Smooth muscle cell (in vitro differentiated cells): ENCODE measurements at regions not wholly inside any gene's neighbourhood (a gene's known extent, or its start where the extent isn't known, plus 50 kb on each side); places are given as distances from the start of the nearest gene placed in this dataset.
A peak's percentile ranks its signal among the peaks of the same experiment; 100 is the strongest.

Experiments used
- DNase-seq: peaks from one replicate; lab custom pipeline; 2025; ENCODE audit not compliant: unreplicated experiment; lab: John Stamatoyannopoulos, UW
- H2AFZ ChIP-seq: fragments of 200-600 bp; sonication (generic); 2 replicates; pipeline ENCODE4 v1.6.0; 2016; ENCODE audit warnings: antibody characterized with exemption, low read depth, mild to moderate bottlenecking
- H3F3A ChIP-seq: fragments of 200-600 bp; sonication (generic); 2 replicates; pipeline ENCODE4 v1.6.0; 2017; ENCODE audit warnings: antibody characterized with exemption, low read depth
- H3K27ac ChIP-seq: fragments of 200-600 bp; sonication (generic); 2 replicates; pipeline ENCODE4 v1.5.1; 2016; ENCODE audit warnings: low read depth, mild to moderate bottlenecking
- H3K27me3 ChIP-seq: fragments of 200-600 bp; sonication (generic); 2 replicates; pipeline ENCODE4 v1.6.1; 2016; ENCODE audit warnings: low read depth, mild to moderate bottlenecking
- H3K36me3 ChIP-seq: fragments of 200-600 bp; sonication (generic); 2 replicates; pipeline ENCODE4 v1.5.1; 2016; ENCODE audit warnings: low read depth
- H3K4me1 ChIP-seq: fragments of 200-600 bp; sonication (generic); 2 replicates; pipeline ENCODE4 v1.5.1; 2016; ENCODE audit warnings: low read depth
- H3K4me2 ChIP-seq: fragments of 200-600 bp; sonication (generic); 2 replicates; pipeline ENCODE4 v1.6.0; 2016; ENCODE audit warnings: mild to moderate bottlenecking
- H3K4me3 ChIP-seq: fragments of 200-600 bp; sonication (generic); 2 replicates; pipeline ENCODE4 v1.5.1; 2016; ENCODE audit warnings: mild to moderate bottlenecking
- H3K79me2 ChIP-seq: fragments of 200-600 bp; sonication (generic); 2 replicates; pipeline ENCODE4 v1.6.0; 2016; ENCODE audit warnings: low read depth, mild to moderate bottlenecking
- H3K9ac ChIP-seq: fragments of 200-600 bp; sonication (generic); 2 replicates; pipeline ENCODE4 v1.6.0; 2016; ENCODE audit warnings: low read depth
- H3K9me3 ChIP-seq: fragments of 200-600 bp; sonication (generic); replicated peaks from 2 replicates; pipeline ENCODE4 v1.5.1; 2016; ENCODE audit warnings: low read depth
- H4K20me1 ChIP-seq: fragments of 200-600 bp; sonication (generic); 2 replicates; pipeline ENCODE4 v1.6.0; 2016; ENCODE audit warnings: low read depth
- CTCF ChIP-seq: fragments of 200-600 bp; sonication (generic); IDR thresholded peaks from 2 replicates; pipeline ENCODE4 v1.5.1; 2017; ENCODE audit warnings: borderline replicate concordance, mild to moderate bottlenecking, antibody characterized with exemption; ENCODE audit not compliant: insufficient read depth, poor library complexity, severe bottlenecking
- WGBS: methylation state at CpG from one replicate; pipeline ENCODE4 v1.1.7; 2016; ENCODE audit warnings: low lambda C conversion rate; 5-methylcytosine and 5-hydroxymethylcytosine counted together

DNA sequence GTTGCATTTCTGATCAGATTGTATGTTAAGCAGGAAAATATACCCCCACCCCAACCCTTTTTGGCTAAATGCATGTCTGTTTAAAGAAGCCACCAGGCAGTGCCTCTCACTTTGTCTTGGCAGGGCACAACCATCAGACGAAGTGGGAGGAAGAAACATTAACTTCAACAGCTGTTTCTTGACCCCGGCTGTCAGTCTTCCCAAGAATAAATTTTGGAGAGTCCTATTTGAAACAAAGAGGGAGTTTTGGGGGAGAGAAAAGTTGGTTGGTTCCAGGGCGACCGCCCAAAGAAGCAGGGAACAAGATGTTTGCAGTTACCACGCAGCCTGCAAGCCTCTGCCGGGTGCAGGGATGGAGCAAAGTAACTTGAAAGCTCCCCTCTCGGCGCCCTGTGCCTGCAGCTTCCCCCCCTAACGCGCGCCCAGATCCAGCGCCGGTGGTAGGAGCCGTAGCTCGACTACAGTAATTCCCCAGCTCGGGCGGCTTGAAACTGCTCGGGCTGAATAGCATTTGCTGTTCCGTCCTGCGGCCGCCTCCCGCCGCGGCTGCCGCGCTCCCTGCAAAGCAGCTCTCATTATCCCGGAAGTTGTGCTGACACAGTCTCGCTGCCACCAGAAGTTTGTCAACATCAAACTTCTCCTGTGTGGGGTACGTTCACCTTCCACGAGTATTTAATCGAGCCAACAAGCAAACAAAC, 100.7 kb upstream of the SSBP2 start:
- Histone ChIP-seq H3K4me3 (peak overlapping the region; percentile 44), H3K36me3 (no peaks in the 10 kb centered on the region), H3K79me2 (no peaks in the 10 kb centered on the region), H3K27me3 (no peaks in the 10 kb centered on the region), H3K9me3 (no peaks in the 10 kb centered on the region), H2AFZ (peak overlapping the region; percentile 94), H3K9ac (peak overlapping the region; percentile 46), H4K20me1 (no peaks in the 10 kb centered on the region), H3K27ac (peak overlapping the region; percentile 81), H3K4me2 (peak overlapping the region; percentile 84), H3K4me1 (peaks cover 68% of the 10 kb centered on the region), H3F3A (peaks cover 3% of the 10 kb centered on the region)
- under 1% methylated on average over 31 of the region's 31 CpGs for WGBS
- TF ChIP-seq CTCF, result no peak
- DNase-seq, result peak; percentile 58

DNA sequence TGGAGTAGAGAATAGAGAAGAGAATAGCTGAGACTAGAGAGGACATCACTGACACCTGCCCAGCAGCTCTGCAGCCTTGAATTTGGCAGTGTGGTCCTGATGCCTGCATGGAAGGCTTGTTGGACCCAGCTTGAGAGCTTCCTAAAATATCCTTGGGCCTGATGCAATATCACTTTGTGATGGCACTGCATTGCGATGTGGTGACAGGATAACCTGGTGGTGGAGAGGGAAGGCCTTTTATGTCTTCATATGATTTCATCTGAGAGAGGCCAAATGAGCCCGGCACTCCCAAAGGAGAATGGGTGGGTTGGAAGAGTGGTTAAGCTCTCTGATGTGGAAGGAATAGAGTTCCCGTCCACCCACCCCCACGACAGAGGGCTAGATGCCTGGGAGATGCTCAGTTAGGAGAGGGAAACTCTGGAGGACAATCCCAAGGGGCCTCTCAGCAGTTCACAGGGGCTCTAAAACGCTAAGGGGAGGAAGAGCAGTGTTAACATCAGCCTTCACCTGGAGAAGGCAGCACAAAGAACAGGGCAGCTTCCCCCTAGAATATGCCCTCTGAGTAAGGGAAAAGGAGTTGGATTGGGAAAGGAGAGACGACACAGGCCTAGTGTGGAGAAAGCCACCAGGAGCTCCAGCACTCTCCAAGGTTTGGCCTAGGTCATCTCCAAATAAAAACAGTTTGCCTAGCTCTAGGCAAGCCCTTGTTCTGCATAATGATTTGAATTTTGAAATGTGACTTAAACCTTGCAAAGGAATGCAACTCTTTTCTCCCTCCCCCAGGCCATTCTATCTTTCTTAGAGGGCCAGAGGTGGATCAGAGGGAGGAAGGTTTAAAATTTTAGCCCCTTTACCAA, 99.8 kb upstream of the SSBP2 start:
- no peaks in the 10 kb centered on the region for H3K9me3 ChIP-seq
- peak overlapping the region; percentile 94 for H2AFZ ChIP-seq
- H3K27ac ChIP-seq, result peak overlapping the region; percentile 81
- H4K20me1 ChIP-seq, result no peaks in the 10 kb centered on the region
- H3F3A ChIP-seq, result peaks cover 3% of the 10 kb centered on the region
- no peaks in the 10 kb centered on the region for H3K79me2 ChIP-seq
- WGBS, result 26% methylated on average over 6 of the region's 6 CpGs
- no peaks in the 10 kb centered on the region for H3K36me3 ChIP-seq
- peak overlapping the region; percentile 46 for H3K9ac ChIP-seq
- H3K4me1 ChIP-seq, result peaks cover 65% of the 10 kb centered on the region
- no peak for TF ChIP-seq CTCF
- DNase-seq, result no peak
- H3K4me3 ChIP-seq, result peak overlapping the region; percentile 44
- H3K27me3 ChIP-seq, result no peaks in the 10 kb centered on the region
- H3K4me2 ChIP-seq, result peak overlapping the region; percentile 84

- Histone ChIP-seq H3K9me3 (no peaks in the 10 kb centered on the region), H3K27ac (peak overlapping the region; percentile 81)
- 78% methylated on average over 4 of the region's 4 CpGs for WGBS
These were observed 99.0 kb upstream of the SSBP2 start for GRCh38 chr5:81849770-81850367.

More at GRCh38 chr5:81849770-81850367, 99.0 kb upstream of the SSBP2 start:
- no peak for DNase-seq
- Histone ChIP-seq H4K20me1 (no peaks in the 10 kb centered on the region), H3F3A (peaks cover 3% of the 10 kb centered on the region), H3K4me1 (peaks cover 60% of the 10 kb centered on the region), H2AFZ (peak overlapping the region; percentile 9), H3K4me3 (no peak overlapping the region), H3K9ac (no peak overlapping the region), H3K36me3 (no peaks in the 10 kb centered on the region), H3K27me3 (no peaks in the 10 kb centered on the region), H3K4me2 (no peak overlapping the region), H3K79me2 (no peaks in the 10 kb centered on the region)
- TF ChIP-seq CTCF, result no peak
